IPS-20b (cell line): ENCODE measurements at regions not wholly inside any gene's neighbourhood (a gene's known extent, or its start where the extent isn't known, plus 50 kb on each side); places are given as distances from the start of the nearest gene placed in this dataset.
"Not testable (repeated sequence)": the region's sequence is repeated elsewhere in the genome, so short reads cannot be mapped to it uniquely, and the experiment has no call there.

ENCODE experiments used
- H3K27ac ChIP-seq: one replicate; pipeline ENCODE4 v1.5.1; 2013; ENCODE audit warnings: low read length
- H3K27me3 ChIP-seq: 2 replicates; pipeline ENCODE4 v1.6.1; 2013; ENCODE audit warnings: mild to moderate bottlenecking, low read length, inconsistent platforms; ENCODE audit not compliant: insufficient read depth
- H3K36me3 ChIP-seq: 2 replicates; pipeline ENCODE4 v1.6.1; 2013; ENCODE audit warnings: low read depth, mild to moderate bottlenecking, inconsistent platforms, low read length, moderate library complexity; ENCODE audit not compliant: insufficient read depth
- H3K4me1 ChIP-seq: 2 replicates; pipeline ENCODE4 v1.6.1; 2013; ENCODE audit warnings: mild to moderate bottlenecking, control low read depth, inconsistent platforms, low read length, moderate library complexity; ENCODE audit not compliant: insufficient read depth
- H3K4me3 ChIP-seq: 2 replicates; pipeline ENCODE4 v1.5.1; 2013; ENCODE audit warnings: mild to moderate bottlenecking, low read length, inconsistent platforms
- H3K9ac ChIP-seq: 2 replicates; pipeline ENCODE4 v1.6.1; 2013; ENCODE audit warnings: low read depth, mild to moderate bottlenecking, inconsistent platforms, low read length, moderate library complexity
- H3K9me3 ChIP-seq: 2 replicates; pipeline ENCODE4 v1.6.1; 2013; ENCODE audit warnings: mild to moderate bottlenecking, low read depth, low read length, inconsistent platforms; ENCODE audit not compliant: insufficient read depth

DNA sequence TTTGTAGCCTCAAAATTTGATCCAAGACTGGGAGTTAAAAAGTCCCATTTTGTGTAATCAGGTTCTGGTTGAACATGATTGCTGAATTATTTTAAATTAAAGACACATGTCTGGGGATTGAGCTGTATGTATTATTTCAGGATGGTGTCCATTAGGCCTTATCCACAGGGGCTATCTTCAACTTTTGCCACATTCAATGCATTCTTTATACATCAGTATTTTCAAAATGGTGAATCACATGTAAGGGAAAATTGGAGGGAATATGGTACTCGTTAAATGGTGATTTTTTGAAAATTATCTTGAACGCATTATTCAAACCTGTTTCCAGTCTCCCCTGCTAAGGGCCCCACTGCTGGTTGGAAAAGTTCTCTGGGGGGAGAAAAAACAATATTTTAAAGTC lies 367.7 kb upstream of the NPVF start:
- no peaks in the 10 kb centered on the region for H3K27me3 ChIP-seq
- H3K4me1 ChIP-seq: no peaks in the 10 kb centered on the region
- no peak overlapping the region for H3K9ac ChIP-seq
- no peaks in the 10 kb centered on the region for H3K9me3 ChIP-seq
- no peak overlapping the region for H3K27ac ChIP-seq
- H3K36me3 ChIP-seq: no peaks in the 10 kb centered on the region
- no peak overlapping the region for H3K4me3 ChIP-seq

DNA sequence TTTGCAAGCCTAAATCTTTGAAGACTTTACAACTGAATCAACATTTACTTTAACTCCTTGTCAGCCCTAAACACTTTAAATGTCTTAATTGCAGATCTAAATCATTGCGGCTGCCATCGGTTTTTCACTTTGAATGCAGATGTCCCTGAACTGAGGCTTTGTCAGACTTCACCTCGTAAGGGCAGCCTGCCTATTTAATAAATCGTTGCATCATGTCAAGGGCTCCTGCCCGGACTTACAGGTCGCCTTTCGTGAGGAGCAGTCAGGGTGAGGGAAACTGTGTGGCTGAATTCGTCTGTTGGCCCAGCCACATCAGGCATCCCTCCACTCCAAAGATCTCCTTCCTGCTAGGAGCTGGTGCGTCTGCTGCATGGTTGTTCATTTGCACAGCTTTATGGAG lies 368.2 kb upstream of the NPVF start:
- Histone ChIP-seq H3K27ac (no peak overlapping the region), H3K9me3 (no peaks in the 10 kb centered on the region), H3K4me1 (no peaks in the 10 kb centered on the region), H3K27me3 (no peaks in the 10 kb centered on the region), H3K36me3 (no peaks in the 10 kb centered on the region), H3K9ac (no peak overlapping the region), H3K4me3 (no peak overlapping the region)

DNA sequence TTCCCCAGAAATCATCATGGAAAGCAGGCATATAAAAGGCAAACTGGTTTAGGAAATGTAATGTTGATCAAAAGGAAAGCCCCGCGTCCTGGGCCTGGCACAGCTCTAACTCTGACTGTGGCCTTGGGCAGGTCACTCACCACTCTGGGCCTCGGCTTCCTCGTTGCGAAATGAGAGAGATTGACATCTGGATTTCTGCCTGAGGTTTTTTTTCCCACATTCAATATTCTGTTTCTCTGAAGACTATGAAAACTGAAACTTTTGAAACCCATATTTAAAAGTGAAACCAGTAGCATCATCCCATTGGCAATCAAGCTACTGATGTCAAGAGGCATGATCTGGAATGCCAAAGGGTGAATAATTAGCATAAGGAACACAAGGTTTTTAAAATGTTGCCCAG lies 369.7 kb upstream of the NPVF start:
- Histone ChIP-seq H3K36me3 (no peaks in the 10 kb centered on the region), H3K9me3 (no peaks in the 10 kb centered on the region), H3K4me3 (no peak overlapping the region), H3K9ac (no peak overlapping the region), H3K27me3 (no peaks in the 10 kb centered on the region), H3K4me1 (no peaks in the 10 kb centered on the region), H3K27ac (no peak overlapping the region)

- Histone ChIP-seq H3K4me3 (no peak overlapping the region), H3K36me3 (no peaks in the 10 kb centered on the region), H3K9ac (no peak overlapping the region), H3K9me3 (no peaks in the 10 kb centered on the region), H3K27me3 (no peaks in the 10 kb centered on the region), H3K27ac (no peak overlapping the region), H3K4me1 (no peaks in the 10 kb centered on the region)
Measured at GRCh38 chr7:25598765-25599164, 370.5 kb upstream of the NPVF start.

GRCh38 chr7:25600262-25600920 lies 372.1 kb upstream of the NPVF start:
- Histone ChIP-seq H3K4me1 (no peaks in the 10 kb centered on the region), H3K27me3 (no peaks in the 10 kb centered on the region), H3K9me3 (no peaks in the 10 kb centered on the region), H3K4me3 (no peak overlapping the region), H3K36me3 (no peaks in the 10 kb centered on the region), H3K27ac (no peak overlapping the region), H3K9ac (no peak overlapping the region)

DNA sequence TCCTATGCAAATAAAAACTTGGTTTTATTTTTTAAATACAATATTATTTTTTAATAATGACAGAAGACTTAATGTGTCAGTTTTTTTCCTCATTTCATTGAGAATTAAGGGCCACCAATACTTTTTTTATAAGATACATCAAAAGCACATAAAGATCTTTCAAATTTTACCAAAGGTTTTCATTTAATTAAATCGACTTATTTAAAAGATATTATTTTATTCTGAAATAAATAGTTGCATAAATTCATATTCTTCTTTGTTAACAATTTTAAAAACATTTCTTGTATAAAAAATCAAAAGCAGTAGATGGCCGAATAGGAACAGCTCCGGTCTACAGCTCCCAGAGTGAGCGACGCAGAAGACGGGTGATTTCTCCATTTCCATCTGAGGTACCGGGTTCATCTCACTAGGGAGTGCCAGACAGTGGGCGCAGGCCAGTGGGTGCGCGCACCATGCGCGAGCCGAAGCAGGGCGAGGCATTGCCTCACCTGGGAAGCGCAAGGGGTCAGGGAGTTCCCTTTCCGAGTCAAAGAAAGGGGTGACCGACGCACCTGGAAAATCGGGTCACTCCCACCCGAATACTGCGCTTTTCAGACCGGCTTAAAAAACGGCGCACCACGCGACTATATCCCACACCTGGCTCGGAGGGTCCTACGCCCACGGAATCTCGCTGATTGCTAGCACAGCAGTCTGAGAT lies 374.6 kb upstream of the NPVF start:
- H3K9ac ChIP-seq: peak overlapping the region; percentile 56; the same call in 1 of the 2 replicates

GRCh38 chr7:25603427-25603740 lies 375.1 kb upstream of the NPVF start:
- H3K27ac ChIP-seq, H3K9me3 ChIP-seq, H3K9ac ChIP-seq, H3K36me3 ChIP-seq, H3K4me1 ChIP-seq, H3K27me3 ChIP-seq: not testable (repeated sequence)
- H3K4me3 ChIP-seq: peak overlapping the region; percentile 61; the same call in 1 of the 2 replicates

More for the DNA sequence above, 374.6 kb upstream of the NPVF start:
- H3K4me3 ChIP-seq: peak overlapping the region; percentile 61
- H3K27me3 ChIP-seq, H3K27ac ChIP-seq, H3K9me3 ChIP-seq, H3K4me1 ChIP-seq, H3K36me3 ChIP-seq: not testable (repeated sequence)

DNA sequence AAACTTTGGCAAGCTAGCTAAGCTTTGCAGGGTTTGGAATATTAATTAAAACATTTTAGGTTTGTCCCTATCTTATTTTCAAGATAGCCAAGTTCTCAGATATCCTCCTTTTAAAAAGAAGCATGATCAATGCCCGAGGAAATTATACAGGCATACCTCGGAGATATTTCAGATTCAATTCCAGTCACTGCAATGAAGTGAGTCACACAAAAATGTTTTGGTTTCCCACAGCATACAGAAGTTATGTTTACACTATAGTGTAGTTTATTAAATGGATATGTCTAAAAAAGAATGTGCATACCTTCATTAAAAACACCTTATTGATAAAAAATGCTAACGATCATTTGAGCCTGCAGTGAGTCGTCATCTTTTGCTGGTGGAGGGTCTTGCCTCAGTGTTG lies 382.9 kb upstream of the NPVF start:
- Histone ChIP-seq H3K4me3 (no peak overlapping the region), H3K27me3 (no peaks in the 10 kb centered on the region), H3K4me1 (no peaks in the 10 kb centered on the region), H3K9me3 (peaks cover 9% of the 10 kb centered on the region), H3K36me3 (no peaks in the 10 kb centered on the region), H3K27ac (no peak overlapping the region), H3K9ac (no peak overlapping the region)

DNA sequence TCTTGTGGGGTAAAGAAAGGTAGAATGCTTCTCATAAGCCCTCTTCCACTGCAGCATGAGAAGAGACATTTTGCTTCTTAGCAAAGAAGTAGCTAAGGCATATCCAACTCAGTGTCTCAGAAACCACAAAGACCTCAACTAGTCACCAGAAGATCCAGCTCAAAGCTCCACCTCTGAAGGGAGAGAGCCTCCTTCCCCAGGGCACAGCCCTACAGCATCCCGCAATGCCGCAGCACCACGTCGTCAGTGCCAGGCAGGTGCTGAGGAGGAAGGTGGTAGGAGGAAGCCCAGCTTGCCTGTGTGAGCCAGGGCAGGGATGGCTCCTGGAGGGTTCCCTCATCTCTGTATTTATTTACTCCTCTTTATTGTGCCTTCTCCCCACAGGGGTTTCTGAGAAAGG lies 385.6 kb upstream of the NPVF start:
- no peak overlapping the region for H3K27ac ChIP-seq
- peaks cover 9% of the 10 kb centered on the region for H3K9me3 ChIP-seq
- no peaks in the 10 kb centered on the region for H3K4me1 ChIP-seq
- H3K4me3 ChIP-seq: no peak overlapping the region
- no peaks in the 10 kb centered on the region for H3K27me3 ChIP-seq
- H3K36me3 ChIP-seq: no peaks in the 10 kb centered on the region
- no peak overlapping the region for H3K9ac ChIP-seq

GRCh38 chr7:25614415-25614814 lies 386.1 kb upstream of the NPVF start:
- no peaks in the 10 kb centered on the region for H3K4me1 ChIP-seq
- H3K9me3 ChIP-seq: peaks cover 9% of the 10 kb centered on the region
- H3K27ac ChIP-seq: no peak overlapping the region
- no peak overlapping the region for H3K9ac ChIP-seq
- H3K36me3 ChIP-seq: no peaks in the 10 kb centered on the region
- no peak overlapping the region for H3K4me3 ChIP-seq
- no peaks in the 10 kb centered on the region for H3K27me3 ChIP-seq

- Histone ChIP-seq H3K36me3 (no peaks in the 10 kb centered on the region), H3K27me3 (no peaks in the 10 kb centered on the region), H3K4me3 (no peak overlapping the region), H3K4me1 (no peaks in the 10 kb centered on the region), H3K27ac (no peak overlapping the region), H3K9me3 (peaks cover 9% of the 10 kb centered on the region), H3K9ac (no peak overlapping the region)
Measured at GRCh38 chr7:25615003-25615402, 386.7 kb upstream of the NPVF start.

DNA sequence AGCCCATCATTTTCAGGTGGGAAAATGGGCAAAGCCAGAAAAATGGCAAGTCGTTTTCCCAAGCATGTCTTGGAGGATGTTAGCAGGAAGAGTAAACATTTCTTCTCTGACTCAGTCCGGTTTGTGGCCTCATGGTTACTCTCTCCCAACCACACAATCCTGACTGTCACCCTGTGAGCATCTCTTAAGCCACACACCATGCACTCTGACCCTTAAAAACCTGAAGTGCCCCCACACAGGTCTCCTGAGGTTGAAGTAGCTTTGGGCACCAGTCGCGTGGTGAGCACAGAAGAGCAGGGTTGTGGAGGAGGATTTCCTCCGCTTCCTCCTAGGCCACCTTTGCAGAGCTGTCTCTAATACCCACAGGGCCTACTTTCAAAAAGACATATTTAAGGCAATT lies 387.3 kb upstream of the NPVF start:
- H3K4me3 ChIP-seq: no peak overlapping the region
- no peaks in the 10 kb centered on the region for H3K36me3 ChIP-seq
- H3K9ac ChIP-seq: no peak overlapping the region
- no peak overlapping the region for H3K27ac ChIP-seq
- H3K27me3 ChIP-seq: no peaks in the 10 kb centered on the region
- peaks cover 9% of the 10 kb centered on the region for H3K9me3 ChIP-seq
- H3K4me1 ChIP-seq: no peaks in the 10 kb centered on the region
